HL-60 (cell line): ENCODE measurements at regions not wholly inside any gene's neighbourhood (a gene's known extent, or its start where the extent isn't known, plus 50 kb on each side); places are given as distances from the start of the nearest gene placed in this dataset.

Experiments used
- DNase-seq, 2 experiments: peaks; one replicate each; pipeline ENCODE4 v3.0.0-alpha.2; 2010 to 2020; ENCODE audit warnings: low read depth in 1 of 2, low spot score in 1 of 2
- H3K27ac ChIP-seq: fragments of 250-450 bp; sonication (Bioruptor Pico); replicated peaks from 2 replicates; pipeline ENCODE4 v1.5.1; 2020; ENCODE audit warnings: mild to moderate bottlenecking, moderate library complexity
- H3K27me3 ChIP-seq: fragments of 250-450 bp; sonication (Bioruptor Pico); 2 replicates; pipeline ENCODE4 v1.5.1; 2021; ENCODE audit warnings: mild to moderate bottlenecking, moderate library complexity; ENCODE audit not compliant: insufficient read depth, poor library complexity, severe bottlenecking
- H3K4me3 ChIP-seq: replicated peaks from 2 replicates; pipeline ENCODE4 v1.5.1; 2011; ENCODE audit warnings: mild to moderate bottlenecking, control low read depth, low read length; ENCODE audit not compliant: insufficient read depth
- GABPA ChIP-seq: IDR thresholded peaks from 2 replicates; pipeline ENCODE4 v1.6.1; 2012; ENCODE audit warnings: low read depth
- POLR2AphosphoS5 ChIP-seq: IDR thresholded peaks from 2 replicates; pipeline ENCODE4 v1.6.1; 2012; ENCODE audit warnings: low read depth
- SPI1 ChIP-seq: IDR thresholded peaks from 2 replicates; pipeline ENCODE4 v1.6.1; 2012; ENCODE audit warnings: low read depth, mild to moderate bottlenecking, borderline replicate concordance
- TF ChIP-seq, protein P1 (sequence below): IDR thresholded peaks from one replicate; pipeline ENCODE4 v1.5.1; 2011; ENCODE audit warnings: low read length, control low read depth, inconsistent platforms; ENCODE audit not compliant: insufficient read depth
- TF ChIP-seq, protein P2 (sequence below): IDR thresholded peaks from 2 replicates; pipeline ENCODE4 v1.6.1; 2012; ENCODE audit warnings: low read depth; ENCODE audit not compliant: insufficient replicate concordance

DNA sequence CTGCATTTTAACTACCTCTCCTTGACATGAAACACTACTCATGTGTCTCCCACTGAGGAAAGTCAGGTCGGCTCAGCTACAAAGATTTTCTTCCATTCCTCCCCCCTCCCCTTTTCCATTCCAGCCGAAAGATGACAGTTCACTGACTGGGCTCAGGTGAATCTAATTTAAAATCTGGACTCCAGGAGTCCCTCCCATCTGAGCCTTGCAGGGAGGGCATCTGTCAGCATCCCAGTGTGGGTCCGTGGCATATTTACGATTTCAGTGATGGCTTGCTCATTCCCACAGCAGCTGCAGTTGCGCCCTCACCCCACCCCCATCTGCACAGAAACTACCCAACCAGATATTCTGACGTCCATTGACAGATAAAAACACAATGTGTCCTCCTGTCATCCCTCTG lies 153.7 kb upstream of the ARRDC4 start:
- H3K4me3 ChIP-seq: no peak overlapping the region
- H3K27ac ChIP-seq: no peak overlapping the region
- DNase-seq: no peak
- H3K27me3 ChIP-seq: peaks cover 3% of the 10 kb centered on the region
- TF ChIP-seq, protein P1, sequence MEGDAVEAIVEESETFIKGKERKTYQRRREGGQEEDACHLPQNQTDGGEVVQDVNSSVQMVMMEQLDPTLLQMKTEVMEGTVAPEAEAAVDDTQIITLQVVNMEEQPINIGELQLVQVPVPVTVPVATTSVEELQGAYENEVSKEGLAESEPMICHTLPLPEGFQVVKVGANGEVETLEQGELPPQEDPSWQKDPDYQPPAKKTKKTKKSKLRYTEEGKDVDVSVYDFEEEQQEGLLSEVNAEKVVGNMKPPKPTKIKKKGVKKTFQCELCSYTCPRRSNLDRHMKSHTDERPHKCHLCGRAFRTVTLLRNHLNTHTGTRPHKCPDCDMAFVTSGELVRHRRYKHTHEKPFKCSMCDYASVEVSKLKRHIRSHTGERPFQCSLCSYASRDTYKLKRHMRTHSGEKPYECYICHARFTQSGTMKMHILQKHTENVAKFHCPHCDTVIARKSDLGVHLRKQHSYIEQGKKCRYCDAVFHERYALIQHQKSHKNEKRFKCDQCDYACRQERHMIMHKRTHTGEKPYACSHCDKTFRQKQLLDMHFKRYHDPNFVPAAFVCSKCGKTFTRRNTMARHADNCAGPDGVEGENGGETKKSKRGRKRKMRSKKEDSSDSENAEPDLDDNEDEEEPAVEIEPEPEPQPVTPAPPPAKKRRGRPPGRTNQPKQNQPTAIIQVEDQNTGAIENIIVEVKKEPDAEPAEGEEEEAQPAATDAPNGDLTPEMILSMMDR: no peak
- TF ChIP-seq, protein P2, sequence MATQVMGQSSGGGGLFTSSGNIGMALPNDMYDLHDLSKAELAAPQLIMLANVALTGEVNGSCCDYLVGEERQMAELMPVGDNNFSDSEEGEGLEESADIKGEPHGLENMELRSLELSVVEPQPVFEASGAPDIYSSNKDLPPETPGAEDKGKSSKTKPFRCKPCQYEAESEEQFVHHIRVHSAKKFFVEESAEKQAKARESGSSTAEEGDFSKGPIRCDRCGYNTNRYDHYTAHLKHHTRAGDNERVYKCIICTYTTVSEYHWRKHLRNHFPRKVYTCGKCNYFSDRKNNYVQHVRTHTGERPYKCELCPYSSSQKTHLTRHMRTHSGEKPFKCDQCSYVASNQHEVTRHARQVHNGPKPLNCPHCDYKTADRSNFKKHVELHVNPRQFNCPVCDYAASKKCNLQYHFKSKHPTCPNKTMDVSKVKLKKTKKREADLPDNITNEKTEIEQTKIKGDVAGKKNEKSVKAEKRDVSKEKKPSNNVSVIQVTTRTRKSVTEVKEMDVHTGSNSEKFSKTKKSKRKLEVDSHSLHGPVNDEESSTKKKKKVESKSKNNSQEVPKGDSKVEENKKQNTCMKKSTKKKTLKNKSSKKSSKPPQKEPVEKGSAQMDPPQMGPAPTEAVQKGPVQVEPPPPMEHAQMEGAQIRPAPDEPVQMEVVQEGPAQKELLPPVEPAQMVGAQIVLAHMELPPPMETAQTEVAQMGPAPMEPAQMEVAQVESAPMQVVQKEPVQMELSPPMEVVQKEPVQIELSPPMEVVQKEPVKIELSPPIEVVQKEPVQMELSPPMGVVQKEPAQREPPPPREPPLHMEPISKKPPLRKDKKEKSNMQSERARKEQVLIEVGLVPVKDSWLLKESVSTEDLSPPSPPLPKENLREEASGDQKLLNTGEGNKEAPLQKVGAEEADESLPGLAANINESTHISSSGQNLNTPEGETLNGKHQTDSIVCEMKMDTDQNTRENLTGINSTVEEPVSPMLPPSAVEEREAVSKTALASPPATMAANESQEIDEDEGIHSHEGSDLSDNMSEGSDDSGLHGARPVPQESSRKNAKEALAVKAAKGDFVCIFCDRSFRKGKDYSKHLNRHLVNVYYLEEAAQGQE: no peak
- no peak for TF ChIP-seq GABPA

DNA sequence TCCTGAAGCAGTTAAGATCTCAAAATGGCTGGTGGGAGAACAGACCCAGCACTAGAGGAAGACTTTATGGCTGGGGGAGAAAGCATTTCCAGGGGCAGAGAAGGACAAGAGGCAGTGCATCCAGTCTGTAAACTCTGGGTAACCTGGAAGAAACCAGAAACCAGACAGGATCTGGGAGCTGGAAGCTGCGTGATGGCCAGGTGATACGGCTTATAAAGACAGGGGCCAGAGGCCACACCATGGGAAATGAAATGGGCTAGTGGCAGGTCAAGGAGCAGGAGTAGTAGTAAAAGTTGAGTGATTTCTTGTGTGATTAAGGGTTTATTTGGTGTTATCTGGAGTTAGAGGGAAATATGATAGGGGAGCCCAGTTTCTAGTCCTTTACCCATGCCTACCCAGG lies 144.7 kb upstream of the ARRDC4 start:
- no peak for DNase-seq
- H3K27me3 ChIP-seq: no peaks in the 10 kb centered on the region
- TF ChIP-seq POLR2AphosphoS5 (no peak), GABPA (no peak), SPI1 (no peak)
- TF ChIP-seq, protein P1: no peak
- TF ChIP-seq, protein P2: no peak
- no peak overlapping the region for H3K27ac ChIP-seq
- no peak overlapping the region for H3K4me3 ChIP-seq

DNA sequence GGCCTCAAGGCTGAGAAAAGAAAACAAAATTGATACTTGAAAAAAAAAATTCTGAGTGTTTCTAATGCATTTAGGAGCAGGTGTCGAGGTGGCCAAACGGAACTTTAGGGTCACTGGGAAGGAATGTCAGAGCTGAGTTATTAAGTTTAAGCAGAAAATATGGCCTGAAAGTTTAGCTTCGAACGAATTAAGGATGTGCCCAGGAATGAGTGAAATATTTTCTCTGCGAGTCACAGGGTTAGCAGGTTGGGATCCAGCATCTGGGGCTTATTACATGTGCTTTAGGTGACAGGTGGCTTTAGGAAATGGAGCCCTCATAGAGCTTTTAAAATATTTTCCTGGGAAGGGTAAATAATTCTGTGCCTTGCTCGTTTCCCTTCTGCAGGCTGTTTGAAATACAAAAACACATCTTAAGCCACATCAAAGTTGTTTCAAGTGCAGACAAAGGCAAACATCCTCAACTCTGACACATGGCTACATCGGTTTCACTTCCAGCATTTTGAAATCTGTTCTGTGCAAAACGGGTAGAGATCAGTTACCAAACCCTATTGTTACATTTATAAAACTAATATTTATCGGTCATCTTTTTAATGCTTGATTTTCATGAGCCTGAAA lies 143.1 kb upstream of the ARRDC4 start:
- no peaks in the 10 kb centered on the region for H3K27me3 ChIP-seq
- TF ChIP-seq, protein P2: no peak
- TF ChIP-seq, protein P1: no peak
- TF ChIP-seq GABPA (no peak), SPI1 (no peak), POLR2AphosphoS5 (no peak)
- H3K4me3 ChIP-seq: no peak overlapping the region
- DNase-seq: no peak
- no peak overlapping the region for H3K27ac ChIP-seq
